GM20000 (cell line): ENCODE measurements at regions not wholly inside any gene's neighbourhood (a gene's known extent, or its start where the extent isn't known, plus 50 kb on each side); places are given as distances from the start of the nearest gene placed in this dataset.

ENCODE experiments used
- DNase-seq: peaks from one replicate; pipeline ENCODE4 v3.0.0; 2012; ENCODE audit warnings: low spot score
- TF ChIP-seq, protein P1 (sequence below): IDR thresholded peaks from 2 replicates; pipeline ENCODE4 v1.5.1; 2012; ENCODE audit warnings: mild to moderate bottlenecking, control low read depth; ENCODE audit errors: extremely low read depth, missing control alignments

DNA sequence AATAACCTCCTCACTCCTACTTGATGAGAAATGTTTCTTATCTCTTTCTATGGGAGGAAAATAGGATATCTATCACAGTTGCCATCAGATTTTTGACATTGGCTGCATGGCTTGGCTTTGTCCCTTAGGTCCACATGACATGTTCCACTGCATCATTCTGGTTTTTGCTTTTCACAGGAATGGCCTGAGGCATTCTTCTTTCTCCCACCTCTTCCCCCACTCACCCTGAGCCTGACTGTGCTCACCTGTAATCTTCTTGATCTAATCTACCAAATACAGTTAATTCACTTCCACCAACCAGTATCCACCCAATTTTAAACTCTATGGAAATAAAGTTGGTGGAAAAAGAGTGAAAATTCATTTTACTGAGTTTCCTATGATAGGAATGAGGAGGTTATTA lies 763.5 kb upstream of the CELF4 start:
- TF ChIP-seq, protein P1, sequence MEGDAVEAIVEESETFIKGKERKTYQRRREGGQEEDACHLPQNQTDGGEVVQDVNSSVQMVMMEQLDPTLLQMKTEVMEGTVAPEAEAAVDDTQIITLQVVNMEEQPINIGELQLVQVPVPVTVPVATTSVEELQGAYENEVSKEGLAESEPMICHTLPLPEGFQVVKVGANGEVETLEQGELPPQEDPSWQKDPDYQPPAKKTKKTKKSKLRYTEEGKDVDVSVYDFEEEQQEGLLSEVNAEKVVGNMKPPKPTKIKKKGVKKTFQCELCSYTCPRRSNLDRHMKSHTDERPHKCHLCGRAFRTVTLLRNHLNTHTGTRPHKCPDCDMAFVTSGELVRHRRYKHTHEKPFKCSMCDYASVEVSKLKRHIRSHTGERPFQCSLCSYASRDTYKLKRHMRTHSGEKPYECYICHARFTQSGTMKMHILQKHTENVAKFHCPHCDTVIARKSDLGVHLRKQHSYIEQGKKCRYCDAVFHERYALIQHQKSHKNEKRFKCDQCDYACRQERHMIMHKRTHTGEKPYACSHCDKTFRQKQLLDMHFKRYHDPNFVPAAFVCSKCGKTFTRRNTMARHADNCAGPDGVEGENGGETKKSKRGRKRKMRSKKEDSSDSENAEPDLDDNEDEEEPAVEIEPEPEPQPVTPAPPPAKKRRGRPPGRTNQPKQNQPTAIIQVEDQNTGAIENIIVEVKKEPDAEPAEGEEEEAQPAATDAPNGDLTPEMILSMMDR = no peak

DNA sequence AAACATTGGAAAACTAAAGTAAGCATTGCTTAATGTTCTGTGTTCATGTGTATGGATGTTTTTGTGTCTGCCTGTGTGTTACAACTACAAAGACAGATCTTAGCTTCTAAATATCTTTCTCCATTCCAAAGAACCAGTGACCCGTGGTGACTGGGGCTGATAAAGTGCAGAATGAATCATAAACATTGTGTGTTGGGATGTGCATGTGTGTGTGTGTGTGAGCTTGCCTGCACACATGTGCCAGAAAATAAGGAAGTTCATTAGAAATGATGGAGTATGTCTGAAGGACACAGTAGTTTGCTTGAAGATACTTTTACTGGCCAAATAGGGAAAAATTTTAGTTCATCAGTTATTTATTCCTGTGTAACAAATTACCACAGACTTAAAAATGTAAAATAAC lies 756.6 kb upstream of the CELF4 start:
- DNase-seq = no peak
- TF ChIP-seq, protein P1 = no peak

More for the DNA sequence above, 763.5 kb upstream of the CELF4 start:
- DNase-seq = no peak

DNA sequence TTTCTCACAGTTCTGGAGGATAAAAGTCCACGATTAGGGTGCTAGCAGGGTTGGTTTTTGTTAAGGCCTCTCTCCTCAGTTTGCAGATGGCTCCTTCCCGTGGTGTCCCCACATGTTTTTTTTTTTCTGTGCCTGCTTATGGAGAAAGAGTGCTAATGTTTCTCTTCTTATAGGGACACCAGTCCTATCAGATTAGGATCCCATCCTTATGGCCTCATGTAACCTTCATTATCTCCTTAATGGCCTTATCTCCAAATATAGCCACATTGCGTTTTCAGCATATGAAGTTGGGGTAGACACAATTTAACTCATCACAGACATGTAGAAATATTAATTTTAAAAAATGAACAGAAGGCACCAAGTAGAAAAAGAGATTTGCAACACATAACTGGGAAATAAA lies 755.7 kb upstream of the CELF4 start:
- DNase-seq = no peak
- TF ChIP-seq, protein P1 = no peak

DNA sequence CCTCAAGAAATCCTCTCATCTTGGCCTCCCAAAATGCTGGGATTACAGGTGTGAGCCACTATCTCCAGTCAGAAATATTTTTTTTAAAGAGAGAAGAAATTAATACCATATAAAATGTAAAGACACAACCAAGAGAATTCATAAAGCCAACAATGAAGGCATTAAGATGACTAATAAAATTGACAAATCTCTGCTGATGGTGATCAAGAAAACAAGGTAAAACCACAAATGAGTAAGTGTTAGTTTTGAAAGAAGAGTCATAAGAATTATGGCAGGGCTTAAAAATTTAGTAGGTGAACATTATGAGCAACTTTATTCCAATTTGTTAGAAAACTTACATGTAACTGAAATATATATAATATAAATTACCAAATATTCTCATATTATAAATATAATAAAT lies 752.8 kb upstream of the CELF4 start:
- TF ChIP-seq, protein P1 = no peak
- no peak for DNase-seq

DNA sequence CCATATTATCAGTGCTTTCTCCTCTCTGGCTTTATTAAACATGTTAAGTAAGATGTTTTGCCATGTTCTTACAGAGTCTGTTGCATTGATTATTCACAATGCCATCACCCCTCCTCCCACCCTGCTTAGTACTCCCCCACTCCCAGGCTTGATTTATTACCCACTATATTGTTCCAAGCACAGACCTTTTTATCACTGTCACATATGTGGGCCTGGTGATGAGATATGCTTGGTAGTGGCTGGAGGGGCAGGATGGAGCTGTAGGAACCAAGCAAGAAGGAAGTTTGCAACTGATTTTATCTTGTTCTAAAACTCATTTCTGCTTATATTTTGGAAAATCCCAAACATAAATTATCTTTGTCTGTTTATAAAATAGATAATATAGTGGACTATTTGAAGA lies 748.2 kb upstream of the CELF4 start:
- DNase-seq = no peak
- TF ChIP-seq, protein P1 = no peak

DNA sequence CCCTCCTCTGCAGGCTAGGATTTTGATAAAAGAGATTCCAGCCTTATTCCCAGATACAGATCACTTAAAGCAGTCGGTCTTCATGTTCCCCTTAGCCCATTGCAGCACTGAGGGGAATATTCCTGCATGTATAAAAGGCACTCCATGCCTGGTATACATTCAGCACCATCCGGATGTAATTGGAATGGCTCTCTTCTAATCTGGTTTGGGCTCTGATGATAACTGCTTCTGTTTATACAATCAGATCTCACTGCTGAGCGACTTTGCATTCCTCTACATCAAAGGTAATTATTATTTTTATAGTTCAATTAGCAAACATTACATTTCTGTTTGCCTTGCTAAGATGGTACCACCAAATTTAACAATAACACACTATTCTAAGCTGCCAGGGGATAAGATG lies 746.9 kb upstream of the CELF4 start:
- no peak for DNase-seq
- TF ChIP-seq, protein P1 = no peak

DNA sequence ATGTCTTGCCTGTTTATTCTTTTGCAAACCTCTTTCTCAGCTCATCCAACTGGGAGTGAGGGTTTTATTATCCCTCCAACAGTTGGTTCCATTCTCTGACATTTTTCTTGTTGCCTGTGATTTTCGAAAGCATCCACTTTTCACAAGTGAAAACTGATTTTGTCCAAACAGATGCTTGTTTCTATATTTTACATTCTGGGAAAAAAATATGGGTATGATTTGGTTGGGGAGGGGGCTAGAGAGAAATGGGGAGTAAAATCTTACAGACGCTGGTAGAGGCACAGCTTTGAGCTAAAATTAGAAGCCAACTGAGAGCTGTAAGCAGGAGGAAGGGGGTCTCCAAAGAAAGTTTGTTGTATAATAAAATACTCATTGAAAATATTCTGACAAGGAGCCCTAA lies 745.3 kb upstream of the CELF4 start:
- TF ChIP-seq, protein P1 = no peak
- no peak for DNase-seq
